ENCODE measurements at regions not wholly inside any gene's neighbourhood (a gene's known extent, or its start where the extent isn't known, plus 50 kb on each side); places are given as distances from the start of the nearest gene placed in this dataset.

GRCh38 chr4:43778187-43778915 is 670.3 kb downstream of the KCTD8 start:
- no peak overlapping the region for H3K27ac ChIP-seq (ENCODE audit: low read depth, low read length)
- no peaks in the 10 kb centered on the region for H3K27me3 ChIP-seq (ENCODE audit: control insufficient read depth, insufficient read depth, low read length)
- no peaks in the 10 kb centered on the region for H3K4me1 ChIP-seq (ENCODE audit: control insufficient read depth, insufficient read depth, low read length)
- no peaks in the 10 kb centered on the region for H3K9me3 ChIP-seq (ENCODE audit: control insufficient read depth, insufficient read depth, low read depth, low read length)
- no peaks in the 10 kb centered on the region for H3K36me3 ChIP-seq (ENCODE audit: control insufficient read depth, insufficient read depth, low read length)
- no peak overlapping the region for H3K9ac ChIP-seq (ENCODE audit: low read length)
- H3K4me3 ChIP-seq (ENCODE audit: low read depth, low read length) = no peak overlapping the region

DNA sequence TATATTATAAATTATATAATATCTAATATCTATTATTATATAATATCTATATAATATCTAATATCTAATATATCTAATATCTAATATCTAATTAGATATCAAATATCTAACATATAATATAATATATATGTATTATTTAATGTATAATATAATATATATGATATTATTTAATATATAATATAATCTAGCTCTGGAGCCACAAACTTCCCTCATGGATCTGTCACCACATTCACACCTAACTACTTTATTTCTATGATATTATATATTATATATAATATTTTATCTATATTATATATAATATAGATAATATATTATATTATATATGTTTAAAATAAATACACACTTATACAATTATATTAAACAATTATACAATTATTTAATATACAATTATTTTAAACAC is 667.5 kb downstream of the KCTD8 start:
- Histone ChIP-seq H3K27me3 (ENCODE audit: control insufficient read depth, insufficient read depth, low read length) (no peaks in the 10 kb centered on the region), H3K9ac (ENCODE audit: low read length) (no peak overlapping the region), H3K27ac (ENCODE audit: low read depth, low read length) (no peak overlapping the region), H3K9me3 (ENCODE audit: control insufficient read depth, insufficient read depth, low read depth, low read length) (no peaks in the 10 kb centered on the region), H3K36me3 (ENCODE audit: control insufficient read depth, insufficient read depth, low read length) (no peaks in the 10 kb centered on the region), H3K4me1 (ENCODE audit: control insufficient read depth, insufficient read depth, low read length) (no peaks in the 10 kb centered on the region; the same call in 1 of the 2 replicates), H3K4me3 (ENCODE audit: low read depth, low read length) (no peak overlapping the region)

DNA sequence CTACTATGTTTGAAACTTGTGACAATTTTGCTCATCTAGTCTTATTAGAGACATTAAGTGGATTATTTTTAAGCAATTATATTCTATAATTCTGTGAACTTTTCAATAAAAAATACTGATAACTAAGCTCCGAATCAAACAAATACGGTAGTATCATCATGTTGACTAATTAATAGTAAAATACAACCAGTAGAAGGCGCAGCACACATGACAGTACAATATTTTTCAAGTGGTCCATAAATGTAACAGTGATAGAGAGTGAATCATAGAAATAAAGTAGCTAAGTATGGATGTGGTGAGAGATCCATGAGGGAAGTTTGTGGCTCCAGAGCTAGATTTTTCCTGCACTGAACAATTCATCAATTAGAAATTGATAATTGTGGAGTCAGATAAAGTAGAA is 666.2 kb downstream of the KCTD8 start:
- H3K27me3 ChIP-seq (ENCODE audit: control insufficient read depth, insufficient read depth, low read length) = no peaks in the 10 kb centered on the region
- H3K9me3 ChIP-seq (ENCODE audit: control insufficient read depth, insufficient read depth, low read depth, low read length) = no peaks in the 10 kb centered on the region
- H3K9ac ChIP-seq (ENCODE audit: low read length) = no peak overlapping the region
- no peaks in the 10 kb centered on the region; the same call in 1 of the 2 replicates for H3K4me1 ChIP-seq (ENCODE audit: control insufficient read depth, insufficient read depth, low read length)
- H3K4me3 ChIP-seq (ENCODE audit: low read depth, low read length) = no peak overlapping the region
- H3K27ac ChIP-seq (ENCODE audit: low read depth, low read length) = no peak overlapping the region
- H3K36me3 ChIP-seq (ENCODE audit: control insufficient read depth, insufficient read depth, low read length) = no peaks in the 10 kb centered on the region

DNA sequence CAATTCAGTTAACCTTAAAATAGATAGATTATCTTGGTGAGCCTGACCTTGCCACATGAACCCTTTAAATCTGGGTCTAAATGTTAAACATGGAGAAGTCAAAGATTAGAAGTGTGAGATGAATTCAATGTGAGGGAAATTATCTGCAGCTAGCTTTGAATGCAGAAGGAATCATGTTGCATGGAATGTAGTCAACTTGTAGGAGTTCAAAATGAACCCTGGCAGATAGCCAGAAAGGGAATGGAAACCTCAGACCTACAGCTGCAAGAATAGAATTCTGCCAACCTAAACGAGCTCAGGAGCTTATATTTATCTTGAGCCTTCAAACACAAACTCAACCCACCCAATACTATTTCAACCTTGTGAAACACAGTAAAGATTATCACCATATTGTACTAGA is 632.5 kb downstream of the KCTD8 start:
- Histone ChIP-seq H3K27me3 (ENCODE audit: control insufficient read depth, insufficient read depth, low read length) (no peaks in the 10 kb centered on the region), H3K9ac (ENCODE audit: low read length) (no peak overlapping the region), H3K27ac (ENCODE audit: low read depth, low read length) (no peak overlapping the region), H3K4me1 (ENCODE audit: control insufficient read depth, insufficient read depth, low read length) (no peaks in the 10 kb centered on the region), H3K4me3 (ENCODE audit: low read depth, low read length) (no peak overlapping the region), H3K9me3 (ENCODE audit: control insufficient read depth, insufficient read depth, low read depth, low read length) (no peaks in the 10 kb centered on the region; the same call in 1 of the 2 replicates), H3K36me3 (ENCODE audit: control insufficient read depth, insufficient read depth, low read length) (no peaks in the 10 kb centered on the region)

- Histone ChIP-seq H3K9ac (ENCODE audit: low read length) (no peak overlapping the region), H3K9me3 (ENCODE audit: control insufficient read depth, insufficient read depth, low read depth, low read length) (peaks cover 28% of the 10 kb centered on the region), H3K4me3 (ENCODE audit: low read depth, low read length) (no peak overlapping the region), H3K36me3 (ENCODE audit: control insufficient read depth, insufficient read depth, low read length) (no peaks in the 10 kb centered on the region), H3K27ac (ENCODE audit: low read depth, low read length) (no peak overlapping the region), H3K27me3 (ENCODE audit: control insufficient read depth, insufficient read depth, low read length) (no peaks in the 10 kb centered on the region), H3K4me1 (ENCODE audit: control insufficient read depth, insufficient read depth, low read length) (no peaks in the 10 kb centered on the region)
These were observed 626.0 kb downstream of the KCTD8 start for GRCh38 chr4:43822621-43823020.

DNA sequence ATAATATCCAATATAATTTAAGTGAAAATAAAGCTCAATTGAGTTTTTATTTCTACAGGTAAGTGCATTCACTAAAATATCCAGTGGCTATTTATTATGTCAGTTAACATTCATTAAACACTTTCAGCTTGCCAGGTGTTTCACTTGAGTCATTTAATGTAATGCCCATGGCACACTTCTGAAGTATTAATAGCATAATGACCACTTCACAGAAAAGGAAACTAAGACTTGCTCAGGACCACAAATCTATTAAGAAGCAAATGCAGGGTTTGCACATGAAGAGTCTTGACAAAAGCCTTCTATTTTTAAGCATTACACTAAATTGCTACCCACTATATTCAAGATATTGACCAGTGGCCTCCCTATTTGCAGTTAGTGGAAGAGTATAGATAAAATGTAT is 612.7 kb downstream of the KCTD8 start:
- H3K4me3 ChIP-seq (ENCODE audit: low read depth, low read length) = no peak overlapping the region
- H3K9me3 ChIP-seq (ENCODE audit: control insufficient read depth, insufficient read depth, low read depth, low read length) = no peaks in the 10 kb centered on the region
- H3K9ac ChIP-seq (ENCODE audit: low read length) = no peak overlapping the region
- H3K27ac ChIP-seq (ENCODE audit: low read depth, low read length) = no peak overlapping the region
- no peaks in the 10 kb centered on the region for H3K36me3 ChIP-seq (ENCODE audit: control insufficient read depth, insufficient read depth, low read length)
- no peaks in the 10 kb centered on the region for H3K4me1 ChIP-seq (ENCODE audit: control insufficient read depth, insufficient read depth, low read length)
- H3K27me3 ChIP-seq (ENCODE audit: control insufficient read depth, insufficient read depth, low read length) = no peaks in the 10 kb centered on the region

GRCh38 chr4:43837171-43837570 is 611.4 kb downstream of the KCTD8 start:
- no peaks in the 10 kb centered on the region for H3K27me3 ChIP-seq (ENCODE audit: control insufficient read depth, insufficient read depth, low read length)
- H3K36me3 ChIP-seq (ENCODE audit: control insufficient read depth, insufficient read depth, low read length) = no peaks in the 10 kb centered on the region
- H3K9ac ChIP-seq (ENCODE audit: low read length) = no peak overlapping the region
- no peaks in the 10 kb centered on the region for H3K4me1 ChIP-seq (ENCODE audit: control insufficient read depth, insufficient read depth, low read length)
- H3K27ac ChIP-seq (ENCODE audit: low read depth, low read length) = no peak overlapping the region
- H3K9me3 ChIP-seq (ENCODE audit: control insufficient read depth, insufficient read depth, low read depth, low read length) = no peaks in the 10 kb centered on the region
- H3K4me3 ChIP-seq (ENCODE audit: low read depth, low read length) = no peak overlapping the region

DNA sequence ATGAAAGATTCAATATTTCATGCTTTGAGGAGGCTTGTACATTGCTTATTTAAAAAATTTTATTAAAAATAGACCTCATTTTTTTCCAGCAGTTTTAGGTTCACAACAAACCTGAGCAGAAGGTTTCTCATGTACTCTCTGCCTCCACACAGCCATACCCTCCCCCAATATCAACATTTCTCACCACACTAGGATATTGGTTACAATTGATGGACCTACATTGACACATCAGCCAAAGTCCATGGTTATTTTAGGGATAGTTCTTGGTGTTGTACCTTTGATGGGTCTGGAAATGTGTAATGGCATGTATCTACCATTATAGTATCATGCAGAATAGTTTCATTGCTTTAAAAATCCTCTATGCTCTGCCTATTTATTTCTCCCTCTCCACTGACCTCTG is 611.0 kb downstream of the KCTD8 start:
- Histone ChIP-seq H3K36me3 (ENCODE audit: control insufficient read depth, insufficient read depth, low read length) (no peaks in the 10 kb centered on the region), H3K27me3 (ENCODE audit: control insufficient read depth, insufficient read depth, low read length) (no peaks in the 10 kb centered on the region), H3K4me1 (ENCODE audit: control insufficient read depth, insufficient read depth, low read length) (no peaks in the 10 kb centered on the region), H3K9me3 (ENCODE audit: control insufficient read depth, insufficient read depth, low read depth, low read length) (no peaks in the 10 kb centered on the region), H3K4me3 (ENCODE audit: low read depth, low read length) (no peak overlapping the region), H3K9ac (ENCODE audit: low read length) (no peak overlapping the region), H3K27ac (ENCODE audit: low read depth, low read length) (no peak overlapping the region)

DNA sequence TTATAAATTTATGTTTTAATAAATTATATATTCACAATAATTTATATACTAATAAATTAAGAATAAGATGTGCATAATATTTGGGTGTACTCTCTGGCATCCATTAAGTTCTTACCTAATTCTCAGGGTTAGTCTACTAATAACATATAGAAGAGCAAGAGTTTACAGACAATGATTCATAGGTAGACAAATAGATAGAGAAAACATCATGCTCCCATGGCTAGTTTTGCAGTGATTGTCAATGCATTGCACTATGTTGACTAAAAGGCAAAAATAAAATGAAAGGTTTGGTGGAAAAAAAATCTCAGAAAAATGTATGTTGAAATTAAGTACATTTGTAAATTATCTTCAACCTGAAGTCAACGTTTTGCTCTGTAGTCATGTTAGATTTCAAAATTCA is 606.0 kb downstream of the KCTD8 start:
- no peaks in the 10 kb centered on the region for H3K4me1 ChIP-seq (ENCODE audit: control insufficient read depth, insufficient read depth, low read length)
- peaks cover 11% of the 10 kb centered on the region for H3K9me3 ChIP-seq (ENCODE audit: control insufficient read depth, insufficient read depth, low read depth, low read length)
- H3K36me3 ChIP-seq (ENCODE audit: control insufficient read depth, insufficient read depth, low read length) = no peaks in the 10 kb centered on the region
- H3K4me3 ChIP-seq (ENCODE audit: low read depth, low read length) = no peak overlapping the region
- no peak overlapping the region for H3K27ac ChIP-seq (ENCODE audit: low read depth, low read length)
- no peaks in the 10 kb centered on the region for H3K27me3 ChIP-seq (ENCODE audit: control insufficient read depth, insufficient read depth, low read length)
- H3K9ac ChIP-seq (ENCODE audit: low read length) = no peak overlapping the region

DNA sequence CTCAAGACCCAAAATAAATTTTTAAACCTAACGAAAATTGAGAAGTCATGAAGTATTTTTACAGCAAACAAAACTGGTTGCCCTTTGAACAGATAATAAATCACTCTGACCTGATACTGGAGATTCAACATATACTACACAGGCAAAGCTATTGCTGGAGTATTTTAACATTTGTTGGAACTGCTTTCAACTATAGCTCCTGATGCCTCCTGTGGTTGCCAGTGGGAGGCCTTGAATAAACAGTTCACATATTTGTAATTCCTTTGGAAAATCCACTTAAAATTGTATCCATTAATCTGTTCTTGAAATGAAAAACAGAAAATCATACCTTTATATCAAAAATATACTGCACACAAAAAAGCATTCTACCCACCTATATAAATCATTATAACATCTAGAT is 605.1 kb downstream of the KCTD8 start:
- no peaks in the 10 kb centered on the region for H3K4me1 ChIP-seq (ENCODE audit: control insufficient read depth, insufficient read depth, low read length)
- no peak overlapping the region for H3K27ac ChIP-seq (ENCODE audit: low read depth, low read length)
- no peaks in the 10 kb centered on the region for H3K36me3 ChIP-seq (ENCODE audit: control insufficient read depth, insufficient read depth, low read length)
- no peaks in the 10 kb centered on the region for H3K27me3 ChIP-seq (ENCODE audit: control insufficient read depth, insufficient read depth, low read length)
- no peak overlapping the region for H3K9ac ChIP-seq (ENCODE audit: low read length)
- H3K9me3 ChIP-seq (ENCODE audit: control insufficient read depth, insufficient read depth, low read depth, low read length) = peaks cover 17% of the 10 kb centered on the region
- H3K4me3 ChIP-seq (ENCODE audit: low read depth, low read length) = no peak overlapping the region

DNA sequence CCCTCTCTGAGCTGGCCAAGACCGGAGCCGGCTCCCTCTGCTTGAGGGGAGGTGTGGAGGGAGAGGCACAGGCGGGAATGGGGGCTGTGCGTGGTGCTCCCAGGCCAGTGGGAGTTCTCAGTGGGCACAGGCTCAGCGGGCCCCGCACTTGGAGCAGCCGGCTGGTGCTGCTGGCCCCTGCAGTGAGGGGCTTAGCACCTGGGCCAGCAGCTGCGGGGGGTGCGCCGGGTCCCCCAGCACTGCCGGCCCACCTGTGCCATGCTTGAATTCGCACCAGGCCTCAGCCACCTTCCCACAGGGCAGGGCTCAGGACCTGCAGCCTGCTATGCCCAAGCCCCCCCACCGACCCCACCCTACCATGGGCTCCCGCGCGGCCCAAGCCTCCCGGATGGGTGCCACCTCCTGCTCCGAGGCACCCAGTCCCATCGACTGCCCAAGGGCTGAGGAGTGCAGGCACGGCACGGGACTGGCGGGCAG is 602.5 kb downstream of the KCTD8 start:
- Histone ChIP-seq H3K27ac (ENCODE audit: low read depth, low read length) (no peak overlapping the region), H3K4me3 (ENCODE audit: low read depth, low read length) (no peak overlapping the region), H3K4me1 (ENCODE audit: control insufficient read depth, insufficient read depth, low read length) (no peaks in the 10 kb centered on the region), H3K9me3 (ENCODE audit: control insufficient read depth, insufficient read depth, low read depth, low read length) (peaks cover 17% of the 10 kb centered on the region), H3K9ac (ENCODE audit: low read length) (no peak overlapping the region), H3K36me3 (ENCODE audit: control insufficient read depth, insufficient read depth, low read length) (no peaks in the 10 kb centered on the region), H3K27me3 (ENCODE audit: control insufficient read depth, insufficient read depth, low read length) (no peaks in the 10 kb centered on the region)

All from HUES6 (cell line).